HG03196 (cell line): ENCODE measurements at regions not wholly inside any gene's neighbourhood (a gene's known extent, or its start where the extent isn't known, plus 50 kb on each side); places are given as distances from the start of the nearest gene placed in this dataset.

ENCODE experiments used
- ATAC-seq: cut with Tn5 transposase; IDR thresholded peaks from one replicate; pipeline ENCODE4 v1.9.1; 2021; ENCODE audit not compliant: unreplicated experiment

- ATAC-seq, result no peak
Measured at GRCh38 chr2:9137379-9138150, 69.0 kb upstream of the ASAP2 start.

- no peak for ATAC-seq
Measured at GRCh38 chr2:9135822-9136558, 70.6 kb upstream of the ASAP2 start.

- no peak for ATAC-seq
Measured at GRCh38 chr2:9127316-9127715, 79.3 kb upstream of the ASAP2 start.

- ATAC-seq, result no peak
Measured at GRCh38 chr2:9126540-9126939, 80.1 kb upstream of the ASAP2 start.

GRCh38 chr2:9124231-9124741, 82.3 kb upstream of the ASAP2 start:
- ATAC-seq, result no peak

- no peak for ATAC-seq
Measured at GRCh38 chr2:9123069-9123468, 83.5 kb upstream of the ASAP2 start.

- ATAC-seq, result no peak
Measured at GRCh38 chr2:9122367-9122766, 84.2 kb upstream of the ASAP2 start.

GRCh38 chr2:9118383-9118960, 88.1 kb upstream of the ASAP2 start:
- ATAC-seq, result no peak

GRCh38 chr2:9115229-9115628, 91.4 kb upstream of the ASAP2 start:
- no peak for ATAC-seq

- no peak for ATAC-seq
Measured at GRCh38 chr2:9114458-9114857, 92.2 kb upstream of the ASAP2 start.

- no peak for ATAC-seq
Measured at GRCh38 chr2:9113916-9114315, 92.7 kb upstream of the ASAP2 start.

GRCh38 chr2:9113262-9113661, 93.3 kb upstream of the ASAP2 start:
- ATAC-seq, result no peak

GRCh38 chr2:9112079-9112721, 94.4 kb upstream of the ASAP2 start:
- no peak for ATAC-seq

- ATAC-seq, result no peak
Measured at GRCh38 chr2:9110893-9111569, 95.6 kb upstream of the ASAP2 start.

GRCh38 chr2:9110346-9110884, 96.2 kb upstream of the ASAP2 start:
- ATAC-seq, result no peak

- no peak for ATAC-seq
Measured at GRCh38 chr2:9109871-9110270, 96.7 kb upstream of the ASAP2 start.

GRCh38 chr2:9108210-9108967, 98.2 kb upstream of the ASAP2 start:
- no peak for ATAC-seq

- ATAC-seq, result no peak
Measured at GRCh38 chr2:9107168-9108025, 99.2 kb upstream of the ASAP2 start.
